ENCODE measurements at regions not wholly inside any gene's neighbourhood (a gene's known extent, or its start where the extent isn't known, plus 50 kb on each side); places are given as distances from the start of the nearest gene placed in this dataset.

GRCh38 chr10:78223088-78223487 lies 189.4 kb downstream of the RPS24 start:
- TF ChIP-seq CTCF (IDR thresholded peaks at IDR 0.05 in 2 of 3, conservative IDR thresholded peaks at IDR 0.05 in 1 of 3; ENCODE audit: borderline replicate concordance in 1 of 3, insufficient read depth in 1 of 3, low read depth in 2 of 3, low read length in 2 of 3) = no peak
- no peak for TF ChIP-seq POLR2AphosphoS5 (IDR thresholded peaks at IDR 0.05; ENCODE audit: low read depth, low read length)

Data from HCT116 (cell line).